A673 (cell line): ENCODE measurements at regions not wholly inside any gene's neighbourhood (a gene's known extent, or its start where the extent isn't known, plus 50 kb on each side); places are given as distances from the start of the nearest gene placed in this dataset.

Experiments
- BruUV-seq: library from RNA; stranded (reverse); fragments of 400-500 nt; replicated peaks from 2 replicates; lab custom pipeline; 2021; lab: Mats Ljungman, UMichigan
- CTCF ChIA-PET: fragments of 300-600 bp; sonication (Branson Sonifier 250); formaldehyde crosslinking; loops from one replicate; lab custom pipeline; 2022; ENCODE audit warnings: antibody characterized with exemption; lab: Charles Lee
- POLR2A ChIA-PET: fragments of 300-600 bp; sonication (Branson Sonifier 250); formaldehyde crosslinking; loops from one replicate; lab custom pipeline; 2022; ENCODE audit warnings: antibody characterized with exemption; ENCODE audit not compliant: low non-redundant PET; lab: Charles Lee
- DNase-seq: peaks from one replicate; pipeline ENCODE4 v3.0.0-alpha.2; 2015; ENCODE audit warnings: low spot score
- H3K27ac ChIP-seq: fragments of 200-600 bp; sonication (generic); 2 replicates; pipeline ENCODE4 v1.5.1; 2016; ENCODE audit warnings: mixed run types, low read depth, mild to moderate bottlenecking, mixed read lengths, antibody characterized with exemption, low read length; ENCODE audit not compliant: poor library complexity, severe bottlenecking
- H3K27me3 ChIP-seq: fragments of 200-600 bp; sonication (generic); replicated peaks from 2 replicates; pipeline ENCODE4 v1.6.1; 2017; ENCODE audit warnings: mixed run types, low read depth, mild to moderate bottlenecking, mixed read lengths, antibody characterized with exemption, low read length; ENCODE audit not compliant: insufficient read depth, poor library complexity
- H3K36me3 ChIP-seq: fragments of 200-600 bp; sonication (generic); 2 replicates; pipeline ENCODE4 v1.6.1; 2016; ENCODE audit warnings: mixed run types, mild to moderate bottlenecking, mixed read lengths, antibody characterized with exemption, low read length; ENCODE audit not compliant: insufficient read depth, poor library complexity, severe bottlenecking
- H3K4me1 ChIP-seq: fragments of 200-600 bp; sonication (generic); 2 replicates; pipeline ENCODE4 v1.6.1; 2017; ENCODE audit warnings: mixed run types, mild to moderate bottlenecking, mixed read lengths, antibody characterized with exemption, low read length; ENCODE audit not compliant: insufficient read depth, poor library complexity, severe bottlenecking
- H3K4me3 ChIP-seq: fragments of 200-600 bp; sonication (generic); 2 replicates; pipeline ENCODE4 v1.5.1; 2016; ENCODE audit warnings: low read depth, mixed run types, mild to moderate bottlenecking, mixed read lengths, low read length; ENCODE audit not compliant: poor library complexity, severe bottlenecking
- H3K9me3 ChIP-seq: fragments of 200-600 bp; sonication (generic); 2 replicates; pipeline ENCODE4 v1.6.1; 2016; ENCODE audit warnings: mixed run types, low read depth, mild to moderate bottlenecking, mixed read lengths, antibody characterized with exemption, low read length; ENCODE audit not compliant: poor library complexity, severe bottlenecking
- CTCF ChIP-seq: fragments of 300-800, 200-600 bp; sonication (generic); conservative IDR thresholded peaks from 2 replicates; pipeline ENCODE4 v1.5.1; 2017; ENCODE audit warnings: low read depth, mild to moderate bottlenecking, antibody characterized with exemption, low read length, moderate library complexity, mixed read lengths
- EZH2 ChIP-seq: fragments of 200-600 bp; sonication (generic); IDR thresholded peaks from 2 replicates; pipeline ENCODE4 v1.6.1; 2017; ENCODE audit warnings: borderline replicate concordance, low read depth, mild to moderate bottlenecking, mixed read lengths, antibody characterized with exemption, low read length; ENCODE audit not compliant: poor library complexity, severe bottlenecking
- intact Hi-C: fragments of 100-400 bp; cut with micrococcal nuclease; formaldehyde crosslinking; loops from one replicate; pipeline ENCODE4 v1.10.0; 2022; ENCODE audit not compliant: unreplicated experiment

GRCh38 chr21:19244502-19245187, 841.1 kb upstream of the TMPRSS15 start:
- H3K36me3 ChIP-seq: no peaks in the 10 kb centered on the region
- no peak overlapping the region for H3K4me3 ChIP-seq
- ChIA-PET POLR2A (no interaction called here), CTCF (no interaction called here)
- no peak overlapping the region for H3K27ac ChIP-seq
- peaks cover 28% of the 10 kb centered on the region for H3K9me3 ChIP-seq
- DNase-seq: no peak
- H3K27me3 ChIP-seq: no peaks in the 10 kb centered on the region
- intact Hi-C loops: no loop called here
- no peak for TF ChIP-seq EZH2
- TF ChIP-seq CTCF: no peak
- BruUV-seq: no TSS peak
- H3K4me1 ChIP-seq: no peaks in the 10 kb centered on the region

GRCh38 chr21:19245188-19245580, 841.6 kb upstream of the TMPRSS15 start:
- POLR2A ChIA-PET: no interaction called here

GRCh38 chr21:19246018-19246417, 842.4 kb upstream of the TMPRSS15 start:
- no peak for TF ChIP-seq EZH2
- no peak for TF ChIP-seq CTCF
- DNase-seq: no peak
- ChIA-PET POLR2A (no interaction called here), CTCF (no interaction called here)
- H3K36me3 ChIP-seq: no peaks in the 10 kb centered on the region
- no peaks in the 10 kb centered on the region for H3K27me3 ChIP-seq
- no peak overlapping the region for H3K27ac ChIP-seq
- H3K4me1 ChIP-seq: no peaks in the 10 kb centered on the region
- BruUV-seq: no TSS peak
- H3K9me3 ChIP-seq: peaks cover 32% of the 10 kb centered on the region
- intact Hi-C loops: no loop called here
- no peak overlapping the region for H3K4me3 ChIP-seq

More at GRCh38 chr21:19245188-19245580, 841.6 kb upstream of the TMPRSS15 start:
- H3K9me3 ChIP-seq: peaks cover 32% of the 10 kb centered on the region
- H3K4me1 ChIP-seq: no peaks in the 10 kb centered on the region
- intact Hi-C loops: no loop called here
- CTCF ChIA-PET: no interaction called here
- H3K27me3 ChIP-seq: no peaks in the 10 kb centered on the region
- H3K27ac ChIP-seq: no peak overlapping the region
- DNase-seq: no peak
- no peak for TF ChIP-seq EZH2
- no peak for TF ChIP-seq CTCF
- no peak overlapping the region for H3K4me3 ChIP-seq
- H3K36me3 ChIP-seq: no peaks in the 10 kb centered on the region
- no TSS peak for BruUV-seq
